Astrocyte (in vitro differentiated cells and primary cell): ENCODE measurements at regions not wholly inside any gene's neighbourhood (a gene's known extent, or its start where the extent isn't known, plus 50 kb on each side); places are given as distances from the start of the nearest gene placed in this dataset.
"Not testable (repeated sequence)": the region's sequence is repeated elsewhere in the genome, so short reads cannot be mapped to it uniquely, and the experiment has no call there.

Source experiments
- DNase-seq: peaks from one replicate; pipeline ENCODE4 v3.0.0-alpha.2; 2010; ENCODE audit warnings: low read depth
- FAIRE-seq: peaks from 2 replicates; lab custom pipeline; 2011; peaks lifted over from hg19 to GRCh38; lab: Jason Lieb, UNC
- H2AFZ ChIP-seq: 2 replicates; pipeline ENCODE4 v1.6.0; 2012; ENCODE audit warnings: low read depth, low read length, inconsistent platforms
- H3K27ac ChIP-seq: 2 replicates; pipeline ENCODE4 v1.5.1; 2011; ENCODE audit warnings: low read depth, low read length, inconsistent platforms
- H3K27me3 ChIP-seq: 2 replicates; pipeline ENCODE4 v1.6.0; 2011; ENCODE audit warnings: low read length, inconsistent platforms; ENCODE audit not compliant: insufficient read depth
- H3K36me3 ChIP-seq: 2 replicates; pipeline ENCODE4 v1.5.1; 2011; ENCODE audit warnings: low read length, inconsistent platforms; ENCODE audit not compliant: insufficient read depth
- H3K4me1 ChIP-seq: 2 replicates; pipeline ENCODE4 v1.5.1; 2011; ENCODE audit warnings: low read length, inconsistent platforms; ENCODE audit not compliant: insufficient read depth
- H3K4me2 ChIP-seq: 2 replicates; pipeline ENCODE4 v1.6.0; 2012; ENCODE audit warnings: low read length, inconsistent platforms
- H3K4me3 ChIP-seq: 2 replicates; pipeline ENCODE4 v1.5.1; 2011; ENCODE audit warnings: low read depth, mild to moderate bottlenecking, low read length, inconsistent platforms; ENCODE audit not compliant: insufficient read depth
- H3K79me2 ChIP-seq: 2 replicates; pipeline ENCODE4 v1.6.0; 2012; ENCODE audit warnings: mild to moderate bottlenecking, low read length, inconsistent platforms; ENCODE audit not compliant: insufficient read depth
- H3K9ac ChIP-seq: 2 replicates; pipeline ENCODE4 v1.6.0; 2012; ENCODE audit warnings: mild to moderate bottlenecking, low read length, inconsistent platforms
- H3K9me3 ChIP-seq: 2 replicates; pipeline ENCODE4 v1.5.1; 2012; ENCODE audit warnings: low read depth, mild to moderate bottlenecking, low read length, inconsistent platforms; ENCODE audit not compliant: insufficient read depth
- H4K20me1 ChIP-seq: 2 replicates; pipeline ENCODE4 v1.6.0; 2012; ENCODE audit warnings: low read length, inconsistent platforms; ENCODE audit not compliant: insufficient read depth
- H3K27ac Mint-ChIP-seq: one replicate; pipeline ENCODE4 v1.8.0; 2021; ENCODE audit warnings: mild to moderate bottlenecking, mixed read lengths; ENCODE audit not compliant: unreplicated experiment
- H3K27me3 Mint-ChIP-seq: one replicate; pipeline ENCODE4 v1.8.0; 2021; ENCODE audit warnings: low read depth, mixed read lengths; ENCODE audit not compliant: unreplicated experiment
- H3K36me3 Mint-ChIP-seq: one replicate; pipeline ENCODE4 v1.8.0; 2021; ENCODE audit warnings: low read depth, mixed read lengths; ENCODE audit not compliant: unreplicated experiment
- H3K4me1 Mint-ChIP-seq: one replicate; pipeline ENCODE4 v1.8.0; 2021; ENCODE audit warnings: low read depth, mixed read lengths; ENCODE audit not compliant: unreplicated experiment
- H3K4me3 Mint-ChIP-seq: one replicate; pipeline ENCODE4 v1.8.0; 2021; ENCODE audit warnings: mild to moderate bottlenecking, moderate library complexity, mixed read lengths; ENCODE audit not compliant: unreplicated experiment
- H3K9me3 Mint-ChIP-seq: one replicate; pipeline ENCODE4 v1.8.0; 2021; ENCODE audit warnings: mild to moderate bottlenecking, mixed read lengths; ENCODE audit not compliant: unreplicated experiment
- EZH2 ChIP-seq: IDR thresholded peaks from 2 replicates; pipeline ENCODE4 v1.6.1; 2012; ENCODE audit warnings: mild to moderate bottlenecking, low read length, inconsistent platforms; ENCODE audit not compliant: insufficient read depth
- TF ChIP-seq, protein P1 (sequence below): IDR thresholded peaks from 2 replicates; pipeline ENCODE4 v1.5.1; 2011; ENCODE audit warnings: low read depth, mild to moderate bottlenecking, inconsistent platforms, low read length, moderate library complexity; ENCODE audit not compliant: insufficient read depth

DNA sequence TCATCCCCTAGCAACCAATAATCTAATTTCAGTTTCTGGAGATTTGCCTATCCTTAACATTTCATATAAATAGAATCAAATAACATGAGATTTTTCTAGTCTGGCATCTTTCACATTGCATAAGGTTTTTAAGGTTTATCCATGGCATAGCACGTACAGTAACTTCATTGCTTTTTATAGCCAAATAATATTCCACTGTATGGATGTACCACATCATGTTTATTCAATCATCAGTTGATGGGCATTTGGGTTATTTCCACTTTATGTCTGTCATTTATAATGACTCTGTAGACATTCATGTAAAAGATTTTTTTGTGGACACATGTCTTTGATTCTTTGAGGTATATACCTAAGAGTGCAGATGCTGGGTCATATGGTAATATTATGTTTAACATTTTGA lies 1052.6 kb downstream of the DNAJB9 start:
- no peaks in the 10 kb centered on the region for H3K27me3 ChIP-seq
- H3K27ac ChIP-seq = no peak overlapping the region
- Mint-ChIP-seq H3K36me3 (no peaks in the 10 kb centered on the region), H3K9me3 (no peaks in the 10 kb centered on the region), H3K27ac (no peak overlapping the region), H3K4me3 (no peak overlapping the region), H3K27me3 (no peaks in the 10 kb centered on the region), H3K4me1 (peaks cover 4% of the 10 kb centered on the region)
- no peak overlapping the region for H3K4me2 ChIP-seq
- no peak overlapping the region for H2AFZ ChIP-seq
- no peak for TF ChIP-seq EZH2
- TF ChIP-seq, protein P1, sequence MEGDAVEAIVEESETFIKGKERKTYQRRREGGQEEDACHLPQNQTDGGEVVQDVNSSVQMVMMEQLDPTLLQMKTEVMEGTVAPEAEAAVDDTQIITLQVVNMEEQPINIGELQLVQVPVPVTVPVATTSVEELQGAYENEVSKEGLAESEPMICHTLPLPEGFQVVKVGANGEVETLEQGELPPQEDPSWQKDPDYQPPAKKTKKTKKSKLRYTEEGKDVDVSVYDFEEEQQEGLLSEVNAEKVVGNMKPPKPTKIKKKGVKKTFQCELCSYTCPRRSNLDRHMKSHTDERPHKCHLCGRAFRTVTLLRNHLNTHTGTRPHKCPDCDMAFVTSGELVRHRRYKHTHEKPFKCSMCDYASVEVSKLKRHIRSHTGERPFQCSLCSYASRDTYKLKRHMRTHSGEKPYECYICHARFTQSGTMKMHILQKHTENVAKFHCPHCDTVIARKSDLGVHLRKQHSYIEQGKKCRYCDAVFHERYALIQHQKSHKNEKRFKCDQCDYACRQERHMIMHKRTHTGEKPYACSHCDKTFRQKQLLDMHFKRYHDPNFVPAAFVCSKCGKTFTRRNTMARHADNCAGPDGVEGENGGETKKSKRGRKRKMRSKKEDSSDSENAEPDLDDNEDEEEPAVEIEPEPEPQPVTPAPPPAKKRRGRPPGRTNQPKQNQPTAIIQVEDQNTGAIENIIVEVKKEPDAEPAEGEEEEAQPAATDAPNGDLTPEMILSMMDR = no peak
- no peaks in the 10 kb centered on the region for H3K9me3 ChIP-seq
- no peak overlapping the region for H3K4me3 ChIP-seq
- H3K79me2 ChIP-seq = no peaks in the 10 kb centered on the region
- FAIRE-seq = no peak
- no peaks in the 10 kb centered on the region for H3K36me3 ChIP-seq
- no peaks in the 10 kb centered on the region for H4K20me1 ChIP-seq
- DNase-seq = no peak
- H3K4me1 ChIP-seq = no peaks in the 10 kb centered on the region
- no peak overlapping the region for H3K9ac ChIP-seq

DNA sequence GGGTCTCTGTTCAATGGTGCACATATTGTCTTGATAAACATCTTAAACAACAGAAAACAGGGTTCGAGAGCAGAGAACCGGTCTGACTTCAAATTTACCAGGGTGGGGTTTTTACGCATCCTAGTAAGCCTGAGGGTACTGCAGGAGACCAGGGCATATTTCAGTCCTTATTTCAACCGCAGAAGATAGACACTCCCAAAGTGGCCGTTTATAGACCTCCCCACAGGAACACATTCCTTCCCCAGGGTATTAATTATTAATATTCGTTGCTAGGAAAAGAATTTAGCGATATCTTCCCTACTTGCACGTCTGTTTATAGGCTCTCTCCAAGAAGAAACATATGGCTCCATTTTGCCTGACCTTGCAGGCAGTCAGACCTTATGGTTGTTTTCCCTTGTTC lies 1063.2 kb downstream of the DNAJB9 start:
- H3K9me3 ChIP-seq, H3K4me1 ChIP-seq, H3K36me3 Mint-ChIP-seq, H3K4me3 Mint-ChIP-seq, H3K27me3 Mint-ChIP-seq, H3K4me3 ChIP-seq, H3K27ac ChIP-seq, H4K20me1 ChIP-seq, H3K27ac Mint-ChIP-seq, FAIRE-seq, H3K36me3 ChIP-seq, H3K4me1 Mint-ChIP-seq, DNase-seq, H3K27me3 ChIP-seq, H2AFZ ChIP-seq, H3K9ac ChIP-seq, H3K4me2 ChIP-seq, H3K79me2 ChIP-seq, H3K9me3 Mint-ChIP-seq: not testable (repeated sequence)

DNA sequence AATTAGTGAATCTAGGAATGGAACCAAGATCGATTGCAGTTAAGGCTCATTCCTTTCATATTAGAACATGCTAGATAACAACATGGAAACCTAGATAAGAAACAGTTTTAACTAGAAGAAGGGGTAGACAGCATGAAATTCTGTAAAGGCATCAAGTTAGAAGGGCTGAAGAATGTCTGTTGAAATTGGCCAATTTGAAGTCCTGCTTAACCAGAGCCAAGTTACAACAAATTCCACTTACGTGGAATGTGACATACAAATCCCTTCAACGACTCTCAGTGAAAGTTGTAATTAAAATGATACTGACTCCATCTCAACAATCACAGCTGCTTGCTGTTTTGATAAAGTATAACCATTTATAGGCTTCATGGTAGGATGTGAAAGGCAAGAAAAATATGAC lies 1065.7 kb downstream of the DNAJB9 start:
- H3K4me3 ChIP-seq = no peak overlapping the region
- no peak overlapping the region for H3K4me3 Mint-ChIP-seq

More for the DNA sequence above, 1065.7 kb downstream of the DNAJB9 start:
- Histone ChIP-seq H3K9ac (no peak overlapping the region), H3K4me2 (no peak overlapping the region), H3K9me3 (peaks cover 4% of the 10 kb centered on the region), H2AFZ (no peak overlapping the region), H3K79me2 (no peaks in the 10 kb centered on the region), H3K4me1 (no peaks in the 10 kb centered on the region), H3K27me3 (no peaks in the 10 kb centered on the region), H3K36me3 (no peaks in the 10 kb centered on the region), H4K20me1 (no peaks in the 10 kb centered on the region), H3K27ac (no peak overlapping the region)
- peaks cover 2% of the 10 kb centered on the region for H3K36me3 Mint-ChIP-seq
- H3K4me1 Mint-ChIP-seq = no peaks in the 10 kb centered on the region
- DNase-seq (no peak), FAIRE-seq (no peak)
- no peak overlapping the region for H3K27ac Mint-ChIP-seq
- no peak for TF ChIP-seq EZH2
- TF ChIP-seq, protein P1 = no peak
- H3K27me3 Mint-ChIP-seq = no peaks in the 10 kb centered on the region
- H3K9me3 Mint-ChIP-seq = peaks cover 9% of the 10 kb centered on the region
